GM19043 (cell line): ENCODE measurements at regions not wholly inside any gene's neighbourhood (a gene's known extent, or its start where the extent isn't known, plus 50 kb on each side); places are given as distances from the start of the nearest gene placed in this dataset.
"Not testable (repeated sequence)": the region's sequence is repeated elsewhere in the genome, so short reads cannot be mapped to it uniquely, and the experiment has no call there.

Experiments used
- ATAC-seq: cut with Tn5 transposase; IDR thresholded peaks from one replicate; pipeline ENCODE4 v1.9.1; 2021; ENCODE audit warnings: low read depth; ENCODE audit not compliant: unreplicated experiment

GRCh38 chr13:21905486-21905885 lies 234.6 kb downstream of the FGF9 start:
- ATAC-seq = no peak

GRCh38 chr13:21909331-21909730 lies 238.5 kb downstream of the FGF9 start:
- no peak for ATAC-seq

- no peak for ATAC-seq
Observed at GRCh38 chr13:21910546-21910945, 239.7 kb downstream of the FGF9 start.

DNA sequence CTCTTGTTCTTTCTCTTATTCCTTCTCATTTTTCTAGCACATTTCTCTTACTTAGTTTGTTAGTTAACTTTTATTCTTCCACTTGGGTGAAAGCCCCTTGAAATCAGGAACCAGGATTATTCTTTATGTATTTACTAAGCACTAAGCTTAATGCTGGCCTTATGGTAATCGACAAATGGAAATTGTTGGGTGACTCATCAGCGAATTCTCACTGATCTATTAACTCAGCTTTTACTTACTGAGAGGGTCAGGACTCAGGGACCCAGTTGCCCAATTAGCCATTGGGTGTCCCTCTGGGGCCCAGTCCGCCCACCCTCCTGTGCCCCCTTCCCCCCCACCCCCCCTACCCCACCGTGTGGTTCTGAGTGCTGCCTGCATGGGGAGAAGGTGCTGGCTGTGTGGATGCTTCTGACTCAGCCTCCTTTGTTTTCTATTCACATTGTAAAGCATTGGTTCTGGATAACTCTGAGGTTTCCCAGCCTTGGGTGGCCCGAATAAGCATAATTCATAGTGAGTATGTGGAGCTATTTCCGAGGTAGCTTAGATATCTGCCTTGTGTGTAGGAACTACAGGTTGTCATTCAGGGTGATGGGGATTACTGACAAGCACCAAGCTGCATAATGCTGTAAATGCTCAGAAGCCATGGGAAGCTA lies 240.9 kb downstream of the FGF9 start:
- no peak for ATAC-seq

DNA sequence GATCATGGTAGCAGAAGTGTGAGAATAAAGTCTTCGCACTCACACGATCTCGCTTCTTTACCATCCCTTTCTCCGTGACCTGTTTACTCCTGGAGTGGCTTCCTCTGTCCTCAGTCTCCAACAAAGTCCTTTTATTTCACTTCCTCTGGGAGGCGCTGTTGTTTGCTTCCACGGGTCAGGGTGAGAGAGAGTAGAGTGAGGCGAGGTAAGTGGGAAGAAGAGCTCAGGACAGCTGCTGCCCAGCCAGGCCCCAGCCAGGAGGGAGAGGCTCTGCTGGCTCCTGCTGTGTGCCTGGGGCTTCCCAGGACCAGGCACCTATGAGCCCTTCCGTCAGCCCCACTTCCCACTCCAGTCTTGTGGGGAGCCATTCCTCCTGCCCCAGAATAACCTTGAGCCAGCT lies 242.1 kb downstream of the FGF9 start:
- no peak for ATAC-seq

DNA sequence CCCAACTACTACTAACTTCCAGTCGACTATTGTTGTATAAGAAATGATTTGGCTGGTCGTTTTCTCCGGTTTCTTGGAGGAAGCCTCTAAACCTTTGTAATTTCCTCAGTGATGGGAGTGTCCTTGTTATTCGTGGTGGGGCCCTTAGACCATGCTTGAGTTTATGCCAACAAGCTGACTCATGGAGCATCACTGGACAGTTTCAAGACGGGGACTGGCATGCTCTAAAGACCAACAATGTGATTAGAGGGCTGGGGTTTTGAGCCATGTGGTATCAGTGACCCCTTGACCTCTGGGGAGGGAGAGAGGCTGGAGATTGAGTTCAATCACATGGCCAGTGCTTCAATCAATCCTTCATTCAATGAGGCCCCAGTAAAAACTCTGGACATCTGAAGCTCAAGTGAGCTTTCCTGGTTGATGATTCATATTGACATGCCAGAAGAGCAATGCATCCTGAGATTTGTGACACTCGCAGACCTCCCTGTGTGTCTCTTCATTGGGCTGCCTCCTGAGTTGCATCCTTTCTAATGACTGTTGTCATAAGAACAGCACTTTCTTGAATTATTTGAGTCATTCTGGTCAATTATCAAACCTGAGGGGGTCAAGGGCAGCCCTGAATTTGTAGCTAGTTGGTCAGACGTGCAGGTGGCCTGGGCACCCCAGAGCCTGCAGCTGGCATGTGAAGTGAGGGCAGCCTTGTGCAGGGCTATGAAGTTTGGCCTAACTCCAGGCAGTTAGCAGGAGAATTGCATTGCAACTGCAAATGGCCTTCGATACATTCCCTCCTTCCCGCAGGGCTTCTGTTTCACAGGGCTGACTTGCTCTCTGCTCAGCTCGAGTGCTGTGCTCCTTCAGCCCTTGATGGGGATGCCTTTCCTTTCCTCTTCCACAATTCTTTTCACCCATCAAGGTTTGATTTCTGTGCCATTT lies 246.5 kb downstream of the FGF9 start:
- ATAC-seq = no peak

DNA sequence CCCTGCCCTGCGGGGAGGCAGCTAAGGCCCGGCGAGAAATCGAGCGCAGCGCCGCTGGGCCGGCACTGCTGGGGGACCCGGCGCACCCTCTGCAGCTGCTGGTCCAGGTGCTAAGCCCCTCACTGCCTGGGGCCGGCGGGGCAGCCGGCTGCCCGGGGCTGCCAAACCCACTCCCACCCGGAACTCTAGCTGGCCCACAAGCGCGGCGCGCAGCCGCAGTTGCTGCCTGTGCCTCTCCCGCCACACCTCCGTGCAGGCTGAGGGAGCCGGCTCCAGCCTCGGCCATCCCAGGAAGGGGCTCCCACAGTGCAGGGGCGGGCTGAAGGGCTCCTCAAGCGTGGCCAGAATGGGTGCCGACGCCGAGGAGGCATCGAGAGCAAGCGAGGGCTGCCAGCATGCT lies 249.9 kb downstream of the FGF9 start:
- not testable (repeated sequence) for ATAC-seq

DNA sequence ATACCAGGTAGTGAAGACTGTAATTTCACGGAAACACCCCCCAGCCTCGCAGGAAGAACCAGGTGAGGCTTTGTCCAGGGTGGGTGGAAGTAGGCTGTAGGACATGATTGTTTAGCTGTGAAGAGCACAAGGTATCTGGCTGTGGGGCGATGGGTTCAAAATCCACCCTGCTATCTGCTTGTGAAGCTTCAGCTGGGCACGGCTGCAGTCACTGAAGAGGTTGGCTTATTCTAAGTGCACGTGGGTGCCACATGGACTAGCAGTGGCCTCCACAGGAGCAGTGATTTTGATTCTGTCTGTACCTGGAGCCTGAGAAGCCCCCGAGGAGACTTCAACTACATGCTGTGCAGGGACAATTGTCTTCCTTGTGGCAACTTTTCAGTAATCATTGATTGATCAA lies 254.1 kb downstream of the FGF9 start:
- no peak for ATAC-seq

DNA sequence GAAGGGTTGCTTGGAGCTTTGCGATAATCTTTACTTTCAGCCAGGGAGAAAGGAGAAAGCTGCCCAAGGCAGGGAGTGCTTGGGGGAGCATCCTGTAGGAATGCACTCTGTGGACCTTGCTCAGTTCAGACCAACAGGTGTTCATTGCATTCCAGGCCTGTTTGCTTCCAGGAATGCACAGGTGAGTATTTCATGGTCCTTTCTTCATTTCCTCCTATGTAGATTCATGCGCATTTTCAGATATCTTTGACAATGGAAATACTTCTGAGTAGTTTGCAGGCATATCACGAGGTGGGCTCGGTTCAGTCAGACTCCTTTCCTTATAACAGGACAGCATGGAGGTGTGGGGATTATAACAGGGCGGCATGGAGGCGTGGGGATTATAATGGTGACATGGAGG lies 254.8 kb downstream of the FGF9 start:
- no peak for ATAC-seq

- ATAC-seq = no peak
Observed at GRCh38 chr13:21929400-21929799, 258.5 kb downstream of the FGF9 start.

GRCh38 chr13:21930536-21930935 lies 259.7 kb downstream of the FGF9 start:
- ATAC-seq = no peak

- no peak for ATAC-seq
Observed at GRCh38 chr13:21932578-21932977, 261.7 kb downstream of the FGF9 start.

DNA sequence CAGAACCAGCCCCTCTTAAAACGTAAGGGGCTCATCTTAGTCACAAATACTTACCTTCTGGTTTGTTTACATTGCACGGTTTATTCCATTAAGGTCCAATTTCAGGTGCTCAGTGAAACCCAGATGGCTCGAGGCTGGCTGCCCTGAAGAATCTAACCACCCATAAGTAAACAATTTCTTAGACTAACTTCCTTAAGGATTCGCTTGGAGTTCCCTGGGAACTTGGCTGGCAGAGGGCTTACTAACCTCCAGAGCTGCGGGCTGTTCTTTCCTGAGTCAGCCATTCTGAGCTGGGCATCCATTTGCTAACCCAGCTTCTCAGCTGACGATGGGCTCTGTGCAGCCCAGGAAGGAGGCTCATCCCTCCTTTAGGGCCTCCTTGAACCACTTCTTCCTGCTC lies 262.1 kb downstream of the FGF9 start:
- no peak for ATAC-seq

- no peak for ATAC-seq
Observed at GRCh38 chr13:21934284-21934683, 263.4 kb downstream of the FGF9 start.

GRCh38 chr13:21936674-21937073 lies 265.8 kb downstream of the FGF9 start:
- no peak for ATAC-seq

DNA sequence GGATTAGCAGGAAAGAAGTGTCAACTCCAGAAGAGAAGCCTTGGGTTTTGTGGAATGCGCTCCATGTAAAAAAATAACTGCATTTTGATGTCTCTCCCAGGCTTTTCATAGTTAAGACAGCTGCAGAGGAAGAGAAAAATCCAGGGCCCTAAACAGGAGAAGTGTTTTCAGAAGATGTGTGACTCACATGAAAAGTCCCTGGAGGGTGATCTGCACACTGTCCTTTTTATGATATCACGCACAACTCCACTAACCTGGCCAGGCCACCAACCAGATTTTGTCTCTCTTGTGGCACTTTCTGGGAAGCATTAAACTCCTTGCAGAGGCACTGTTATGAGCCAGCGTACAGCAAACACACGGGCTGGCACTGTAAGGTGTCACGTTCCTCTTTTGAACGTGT lies 267.3 kb downstream of the FGF9 start:
- ATAC-seq = no peak

DNA sequence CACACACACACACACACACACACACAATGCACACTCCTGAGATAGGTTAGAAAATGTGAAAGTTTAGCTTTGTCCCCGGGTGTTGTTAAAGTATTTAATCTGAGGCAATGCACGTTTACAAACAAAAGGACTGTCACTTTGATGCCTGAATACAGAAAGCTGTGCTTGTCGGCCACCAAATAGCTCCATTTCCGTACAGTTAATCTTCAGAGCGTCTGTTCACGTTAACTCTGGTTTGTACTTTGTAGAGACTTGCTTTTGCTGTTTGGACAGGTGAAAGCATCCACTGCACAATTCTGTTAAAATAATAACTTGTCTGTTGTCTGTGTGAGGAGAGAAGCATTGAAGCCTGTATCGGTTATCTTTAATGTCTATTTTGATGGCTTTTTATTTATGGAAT lies 267.8 kb downstream of the FGF9 start:
- no peak for ATAC-seq

GRCh38 chr13:21942061-21942460 lies 271.2 kb downstream of the FGF9 start:
- no peak for ATAC-seq

GRCh38 chr13:21944610-21945009 lies 273.7 kb downstream of the FGF9 start:
- no peak for ATAC-seq

- ATAC-seq = no peak
Observed at GRCh38 chr13:21945195-21945594, 274.3 kb downstream of the FGF9 start.

DNA sequence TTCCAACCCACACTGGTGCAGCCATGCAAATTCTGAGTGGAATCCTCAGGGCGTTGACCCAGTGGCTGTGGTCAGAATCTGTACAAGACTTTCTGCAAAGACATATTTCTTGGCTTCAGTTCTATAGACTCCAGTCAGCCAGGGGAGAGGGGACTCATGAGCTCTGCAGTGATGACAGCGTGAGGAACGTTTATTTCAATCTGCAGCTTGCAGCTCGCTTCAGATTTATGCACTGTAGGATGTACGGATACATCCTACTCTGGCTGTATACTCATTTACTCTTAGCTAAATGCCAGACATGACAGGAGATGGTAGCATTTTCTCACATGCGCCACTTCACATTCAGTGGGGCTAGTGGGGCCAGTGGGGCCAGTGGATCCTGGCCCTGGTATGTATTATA lies 276.1 kb downstream of the FGF9 start:
- ATAC-seq = no peak
